Gastroesophageal sphincter (tissue), 4 donors: ENCODE measurements at regions not wholly inside any gene's neighbourhood (a gene's known extent, or its start where the extent isn't known, plus 50 kb on each side); places are given as distances from the start of the nearest gene placed in this dataset.

ENCODE experiments used
- ATAC-seq: fragments of 150-250 bp; one replicate; pipeline ENCODE4 v1.9.1; 2016; ENCODE audit warnings: mild to moderate bottlenecking, moderate library complexity
- H3K27ac ChIP-seq, 4 donors: fragments of 200-600 bp; sonication (generic) in 3 of 4; 1 replicate in 3 of 4; 2 replicates in 1 of 4; pipeline ENCODE4 v1.5.1; 2016 to 2019
- H3K27me3 ChIP-seq: fragments of 200-600 bp; sonication (generic); one replicate; pipeline ENCODE4 v1.5.1; 2019
- H3K36me3 ChIP-seq, 2 donors: fragments of 200-600 bp; sonication (generic); one replicate each; pipeline ENCODE4 v1.5.1; 2019; ENCODE audit warnings: control low read depth in 1 of 2
- H3K4me1 ChIP-seq, 3 donors: fragments of 200-600 bp; sonication (generic); 1 replicate in 2 of 3; 2 replicates in 1 of 3; pipeline ENCODE4 v1.5.1; 2016 to 2019; ENCODE audit warnings: control low read depth in 2 of 3
- H3K4me3 ChIP-seq, 2 donors: fragments of 200-600 bp; sonication (generic); one replicate each; pipeline ENCODE4 v1.5.1; 2019; ENCODE audit warnings: mild to moderate bottlenecking in 1 of 2, moderate library complexity in 1 of 2
- H3K9me3 ChIP-seq, 3 donors: fragments of 200-600 bp; sonication (generic); one replicate each; pipeline ENCODE4 v1.5.1; 2017 to 2019; ENCODE audit warnings: control low read depth in 2 of 3
- CTCF ChIP-seq, 4 experiments: fragments of 200-600 bp in 2 of 4; fragments of 450-650 bp in 2 of 4; sonication (generic) in 1 of 4; IDR thresholded peaks; one replicate each; pipeline ENCODE4 v1.5.1; 2017 to 2019; ENCODE audit warnings: antibody characterized with exemption in 4 of 4, mild to moderate bottlenecking in 2 of 4, moderate library complexity in 2 of 4
- EP300 ChIP-seq: sonication (generic); formaldehyde crosslinking; IDR thresholded peaks from one replicate; pipeline ENCODE4 v1.6.1; 2017; ENCODE audit warnings: antibody characterized with exemption, mild to moderate bottlenecking
- POLR2A ChIP-seq, 2 donors: fragments of 450-650 bp; IDR thresholded peaks; one replicate each; pipeline ENCODE4 v1.6.1; 2017; ENCODE audit warnings: antibody characterized with exemption in 2 of 2, mild to moderate bottlenecking in 2 of 2, moderate library complexity in 1 of 2
- POLR2AphosphoS5 ChIP-seq: sonication (generic); formaldehyde crosslinking; IDR thresholded peaks from one replicate; pipeline ENCODE4 v1.6.1; 2017; ENCODE audit warnings: antibody characterized with exemption
- WGBS, 2 donors: methylation state at CpG; one replicate each; pipeline ENCODE4 v1.1.5; 2018; ENCODE audit warnings: low coverage in 1 of 2; 5-methylcytosine and 5-hydroxymethylcytosine counted together

GRCh38 chr11:29310725-29311342 is 706.0 kb downstream of the KCNA4 start:
- no peaks in the 10 kb centered on the region for H3K4me1 ChIP-seq
- TF ChIP-seq POLR2A (IDR thresholded peaks at IDR 0.05) (no peak), EP300 (no peak), POLR2AphosphoS5 (no peak), CTCF (IDR thresholded peaks at IDR 0.05) (no peak)
- H3K27me3 ChIP-seq = no peaks in the 10 kb centered on the region
- no peak overlapping the region for H3K27ac ChIP-seq
- no peak for ATAC-seq
- no peaks in the 10 kb centered on the region for H3K36me3 ChIP-seq
- no peak overlapping the region for H3K4me3 ChIP-seq
- WGBS, 2 donors = 46 to 59% methylated on average over 3 of the region's 3 CpGs
- no peaks in the 10 kb centered on the region for H3K9me3 ChIP-seq

GRCh38 chr11:29309992-29310391 is 706.8 kb downstream of the KCNA4 start:
- Histone ChIP-seq H3K4me1 (no peaks in the 10 kb centered on the region), H3K27me3 (no peaks in the 10 kb centered on the region), H3K4me3 (no peak overlapping the region), H3K27ac (no peak overlapping the region), H3K36me3 (no peaks in the 10 kb centered on the region), H3K9me3 (no peaks in the 10 kb centered on the region)
- TF ChIP-seq POLR2AphosphoS5 (no peak), POLR2A (IDR thresholded peaks at IDR 0.05) (no peak), EP300 (no peak)
- ATAC-seq = no peak
- 0 to 8% methylated on average over 1 of the region's 1 CpG for WGBS, 2 donors

- Histone ChIP-seq H3K27ac (no peak overlapping the region), H3K4me3 (no peak overlapping the region), H3K27me3 (no peaks in the 10 kb centered on the region), H3K36me3 (no peaks in the 10 kb centered on the region), H3K9me3 (no peaks in the 10 kb centered on the region), H3K4me1 (no peaks in the 10 kb centered on the region)
- no peak for ATAC-seq
- TF ChIP-seq EP300 (no peak), POLR2AphosphoS5 (no peak), CTCF (IDR thresholded peaks at IDR 0.05) (no peak), POLR2A (IDR thresholded peaks at IDR 0.05) (no peak)
- WGBS, 2 donors = 45 to 73% methylated on average over 1 of the region's 1 CpG
These were observed 710.3 kb downstream of the KCNA4 start for GRCh38 chr11:29306527-29306926.

GRCh38 chr11:29305456-29306232 is 711.2 kb downstream of the KCNA4 start:
- H3K27ac ChIP-seq = no peak overlapping the region
- no peak for ATAC-seq
- H3K4me1 ChIP-seq = no peaks in the 10 kb centered on the region
- TF ChIP-seq POLR2AphosphoS5 (no peak), POLR2A (IDR thresholded peaks at IDR 0.05) (no peak)
- no peaks in the 10 kb centered on the region for H3K36me3 ChIP-seq
- no peaks in the 10 kb centered on the region for H3K9me3 ChIP-seq
- H3K4me3 ChIP-seq = no peak overlapping the region
- no peaks in the 10 kb centered on the region for H3K27me3 ChIP-seq

GRCh38 chr11:29300420-29300819 is 716.4 kb downstream of the KCNA4 start:
- H3K27me3 ChIP-seq = no peaks in the 10 kb centered on the region
- no peak overlapping the region for H3K27ac ChIP-seq
- no peak for ATAC-seq
- H3K4me3 ChIP-seq = no peak overlapping the region
- H3K36me3 ChIP-seq = no peaks in the 10 kb centered on the region
- H3K9me3 ChIP-seq = no peaks in the 10 kb centered on the region
- no peaks in the 10 kb centered on the region for H3K4me1 ChIP-seq
- TF ChIP-seq POLR2A (IDR thresholded peaks at IDR 0.05) = no peak
- TF ChIP-seq POLR2AphosphoS5 = no peak
- no peak for TF ChIP-seq CTCF (IDR thresholded peaks at IDR 0.05)
- TF ChIP-seq EP300 = no peak
- WGBS, 2 donors = 46 to 53% methylated on average over 3 of the region's 3 CpGs

- no peaks in the 10 kb centered on the region for H3K4me1 ChIP-seq
- no peak overlapping the region for H3K4me3 ChIP-seq
- TF ChIP-seq POLR2A (IDR thresholded peaks at IDR 0.05) = no peak
- no peak for TF ChIP-seq CTCF (IDR thresholded peaks at IDR 0.05)
- no peak for TF ChIP-seq EP300
- TF ChIP-seq POLR2AphosphoS5 = no peak
- 83 to 89% methylated on average over 1 of the region's 1 CpG for WGBS, 2 donors
- no peaks in the 10 kb centered on the region for H3K36me3 ChIP-seq
- H3K27me3 ChIP-seq = no peaks in the 10 kb centered on the region
- no peak overlapping the region for H3K27ac ChIP-seq
- H3K9me3 ChIP-seq = no peaks in the 10 kb centered on the region
- ATAC-seq = no peak
These were observed 720.1 kb downstream of the KCNA4 start for GRCh38 chr11:29296680-29297079.
